Embryonic facial prominence (tissue), 1 donor: ENCODE measurements at regions not wholly inside any gene's neighbourhood (a gene's known extent, or its start where the extent isn't known, plus 50 kb on each side); places are given as distances from the start of the nearest gene placed in this dataset.
A peak's percentile ranks its signal among the peaks of the same experiment; 100 is the strongest.

Experiments used
- DNase-seq: peaks from one replicate; pipeline ENCODE4 v3.0.0-alpha.2; 2016; ENCODE audit errors: extremely low spot score

- no peak for DNase-seq
These were observed 66.1 kb downstream of the LEPR start for GRCh38 chr1:65486613-65487012.

GRCh38 chr1:65489481-65489880, 69.0 kb downstream of the LEPR start:
- DNase-seq: no peak

- no peak for DNase-seq
These were observed 70.0 kb downstream of the LEPR start for GRCh38 chr1:65490231-65491009.

GRCh38 chr1:65491472-65491871, 71.0 kb downstream of the LEPR start:
- no peak for DNase-seq

GRCh38 chr1:65493802-65494201, 73.3 kb downstream of the LEPR start:
- no peak for DNase-seq

GRCh38 chr1:65494671-65495070, 74.2 kb downstream of the LEPR start:
- DNase-seq: no peak

GRCh38 chr1:65495137-65495536, 74.7 kb downstream of the LEPR start:
- DNase-seq: no peak

- no peak for DNase-seq
These were observed 76.9 kb downstream of the LEPR start for GRCh38 chr1:65497256-65497830.

- DNase-seq: no peak
These were observed 83.0 kb downstream of the LEPR start for GRCh38 chr1:65503427-65503826.

GRCh38 chr1:65504263-65504662, 83.8 kb downstream of the LEPR start:
- no peak for DNase-seq

GRCh38 chr1:65505547-65506300, 85.3 kb downstream of the LEPR start:
- peak; percentile 37 for DNase-seq

GRCh38 chr1:65508051-65508450, 87.6 kb downstream of the LEPR start:
- no peak for DNase-seq

- no peak for DNase-seq
These were observed 89.6 kb downstream of the LEPR start for GRCh38 chr1:65509912-65510680.

- no peak for DNase-seq
These were observed 90.5 kb downstream of the LEPR start for GRCh38 chr1:65510961-65511360.

GRCh38 chr1:65512383-65512782, 91.9 kb downstream of the LEPR start:
- DNase-seq: no peak

- DNase-seq: no peak
These were observed 92.7 kb downstream of the LEPR start for GRCh38 chr1:65512967-65513780.

GRCh38 chr1:65514041-65514440, 93.6 kb downstream of the LEPR start:
- no peak for DNase-seq

GRCh38 chr1:65524931-65525265, 104.4 kb downstream of the LEPR start:
- no peak for DNase-seq

GRCh38 chr1:65525266-65526048, 105.0 kb downstream of the LEPR start:
- no peak for DNase-seq

- no peak for DNase-seq
These were observed 105.6 kb downstream of the LEPR start for GRCh38 chr1:65526049-65526556.
